ENCODE measurements at regions not wholly inside any gene's neighbourhood (a gene's known extent, or its start where the extent isn't known, plus 50 kb on each side); places are given as distances from the start of the nearest gene placed in this dataset.

GRCh38 chr4:35216636-35217035 lies 1027.7 kb downstream of the ARAP2 start:
- TF ChIP-seq SUZ12 (IDR thresholded peaks at IDR 0.05; ENCODE audit: extremely low read depth, insufficient read depth, insufficient read length) (no peak), YY1 (IDR thresholded peaks at IDR 0.05; ENCODE audit: insufficient read depth, insufficient read length) (no peak)

All from NT2/D1 (cell line).